Neutrophil (primary cell): ENCODE measurements at regions not wholly inside any gene's neighbourhood (a gene's known extent, or its start where the extent isn't known, plus 50 kb on each side); places are given as distances from the start of the nearest gene placed in this dataset.

Experiments used
- H3K27ac ChIP-seq: fragments of 200-600 bp; sonication (generic); 2 replicates; pipeline ENCODE4 v1.5.1; 2016; ENCODE audit warnings: mild to moderate bottlenecking, moderate library complexity
- H3K27me3 ChIP-seq: fragments of 200-600 bp; sonication (generic); 2 replicates; pipeline ENCODE4 v1.6.0; 2016; ENCODE audit warnings: mild to moderate bottlenecking
- H3K36me3 ChIP-seq: fragments of 200-600 bp; sonication (generic); 2 replicates; pipeline ENCODE4 v1.5.1; 2017
- H3K4me1 ChIP-seq, 2 experiments: fragments of 200-600 bp in 1 of 2; sonication (generic) in 1 of 2; 1 replicate in 1 of 2; 2 replicates in 1 of 2; pipeline versions ENCODE4 v1.5.1 to v1.6.1; 2013 to 2016; ENCODE audit warnings: low read depth in 1 of 2, low read length in 1 of 2, mild to moderate bottlenecking in 1 of 2, moderate library complexity in 1 of 2; ENCODE audit not compliant: control insufficient read depth in 1 of 2, insufficient read depth in 1 of 2
- H3K4me3 ChIP-seq, 2 experiments: fragments of 200-600 bp in 1 of 2; sonication (generic) in 1 of 2; 1 replicate in 1 of 2; 2 replicates in 1 of 2; pipeline ENCODE4 v1.5.1; 2013 to 2016; ENCODE audit warnings: low read depth in 1 of 2, low read length in 1 of 2, mild to moderate bottlenecking in 1 of 2, moderate library complexity in 1 of 2
- H3K9me3 ChIP-seq: fragments of 200-600 bp; sonication (generic); 2 replicates; pipeline ENCODE4 v1.5.1; 2016
- CTCF ChIP-seq: fragments of 200-600 bp; sonication (generic); IDR thresholded peaks from 2 replicates; pipeline ENCODE4 v1.5.1; 2016; ENCODE audit warnings: antibody characterized with exemption

GRCh38 chr13:77999746-78000145, 81.1 kb upstream of the EDNRB start:
- no peaks in the 10 kb centered on the region for H3K36me3 ChIP-seq
- H3K27me3 ChIP-seq, result no peaks in the 10 kb centered on the region
- no peak overlapping the region for H3K27ac ChIP-seq
- no peak for TF ChIP-seq CTCF
- H3K4me3 ChIP-seq, result no peak overlapping the region
- H3K4me1 ChIP-seq, result no peaks in the 10 kb centered on the region
- no peaks in the 10 kb centered on the region for H3K9me3 ChIP-seq

DNA sequence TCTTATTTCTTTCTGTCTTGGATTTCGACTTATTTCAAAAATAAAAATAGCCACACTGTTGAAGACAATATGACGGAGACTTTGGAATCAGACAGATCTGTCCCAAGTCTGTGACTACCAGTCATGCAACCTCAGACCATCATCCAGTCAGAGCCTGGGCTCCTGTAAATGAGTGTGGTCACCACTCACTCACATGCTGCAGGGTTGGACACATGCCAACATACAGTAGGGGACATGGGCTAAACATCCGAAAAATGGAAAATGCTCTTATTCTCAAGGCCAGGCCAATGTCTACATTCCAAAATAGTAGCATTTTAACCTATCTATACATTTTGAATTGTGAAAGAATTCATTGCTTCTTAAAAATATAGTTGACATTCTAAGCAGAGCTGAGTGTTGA, 75.5 kb upstream of the EDNRB start:
- Histone ChIP-seq H3K4me3 (no peak overlapping the region), H3K9me3 (no peaks in the 10 kb centered on the region), H3K27me3 (no peaks in the 10 kb centered on the region), H3K4me1 (no peaks in the 10 kb centered on the region), H3K36me3 (no peaks in the 10 kb centered on the region), H3K27ac (no peak overlapping the region)
- no peak for TF ChIP-seq CTCF

DNA sequence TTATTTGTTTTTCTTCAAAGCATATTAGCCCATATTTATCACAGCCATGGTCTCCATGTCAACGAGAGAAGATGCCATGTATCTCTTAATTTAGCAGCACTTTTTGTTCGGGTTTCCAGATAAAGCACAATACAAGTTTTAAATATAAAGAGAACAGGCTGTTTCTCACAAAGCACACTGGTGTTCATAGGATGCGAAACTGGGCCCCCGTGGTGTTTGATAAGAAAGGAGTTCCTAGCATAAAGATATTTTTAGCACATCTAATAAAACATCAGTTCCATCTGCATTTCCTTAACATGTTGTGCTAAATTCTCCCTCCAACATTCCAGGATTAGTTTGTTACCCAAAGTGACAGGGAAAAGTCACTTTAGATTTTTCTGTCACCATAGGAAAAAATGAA, 72.4 kb upstream of the EDNRB start:
- no peaks in the 10 kb centered on the region for H3K4me1 ChIP-seq
- no peaks in the 10 kb centered on the region for H3K9me3 ChIP-seq
- H3K36me3 ChIP-seq, result no peaks in the 10 kb centered on the region
- no peak overlapping the region for H3K4me3 ChIP-seq
- H3K27me3 ChIP-seq, result no peaks in the 10 kb centered on the region
- TF ChIP-seq CTCF, result no peak
- H3K27ac ChIP-seq, result no peak overlapping the region

GRCh38 chr13:77989281-77989680, 70.7 kb upstream of the EDNRB start:
- Histone ChIP-seq H3K9me3 (no peaks in the 10 kb centered on the region), H3K4me1 (no peaks in the 10 kb centered on the region), H3K27ac (no peak overlapping the region), H3K27me3 (no peaks in the 10 kb centered on the region), H3K4me3 (no peak overlapping the region), H3K36me3 (no peaks in the 10 kb centered on the region)
- no peak for TF ChIP-seq CTCF

GRCh38 chr13:77988355-77988754, 69.7 kb upstream of the EDNRB start:
- Histone ChIP-seq H3K4me3 (no peak overlapping the region), H3K27ac (no peak overlapping the region), H3K4me1 (no peaks in the 10 kb centered on the region), H3K27me3 (no peaks in the 10 kb centered on the region), H3K36me3 (no peaks in the 10 kb centered on the region), H3K9me3 (no peaks in the 10 kb centered on the region)
- no peak for TF ChIP-seq CTCF

GRCh38 chr13:77986713-77987112, 68.1 kb upstream of the EDNRB start:
- TF ChIP-seq CTCF, result no peak
- Histone ChIP-seq H3K27ac (no peak overlapping the region), H3K4me3 (no peak overlapping the region), H3K27me3 (no peaks in the 10 kb centered on the region), H3K4me1 (no peaks in the 10 kb centered on the region), H3K36me3 (no peaks in the 10 kb centered on the region), H3K9me3 (no peaks in the 10 kb centered on the region)
